ENCODE measurements at regions not wholly inside any gene's neighbourhood (a gene's known extent, or its start where the extent isn't known, plus 50 kb on each side); places are given as distances from the start of the nearest gene placed in this dataset.

GRCh38 chr22:49481659-49482399 lies 345.8 kb downstream of the BRD1 start:
- DNase-seq (ENCODE audit: low spot score) = no peak

GRCh38 chr22:49480896-49481658 lies 346.6 kb downstream of the BRD1 start:
- no peak for DNase-seq (ENCODE audit: low spot score)

- no peak for DNase-seq (ENCODE audit: low spot score)
These were observed 347.3 kb downstream of the BRD1 start for GRCh38 chr22:49480331-49480730.

GRCh38 chr22:49479566-49479965 lies 348.1 kb downstream of the BRD1 start:
- no peak for DNase-seq (ENCODE audit: low spot score)

GRCh38 chr22:49476800-49477400 lies 350.8 kb downstream of the BRD1 start:
- no peak for DNase-seq (ENCODE audit: low spot score)

GRCh38 chr22:49476176-49476575 lies 351.5 kb downstream of the BRD1 start:
- no peak for DNase-seq (ENCODE audit: low spot score)

GRCh38 chr22:49475253-49475652 lies 352.4 kb downstream of the BRD1 start:
- no peak for DNase-seq (ENCODE audit: low spot score)

- no peak for DNase-seq (ENCODE audit: low spot score)
These were observed 354.4 kb downstream of the BRD1 start for GRCh38 chr22:49473286-49473685.

GRCh38 chr22:49470741-49471503 lies 356.8 kb downstream of the BRD1 start:
- no peak for DNase-seq (ENCODE audit: low spot score)

GRCh38 chr22:49469896-49470740 lies 357.6 kb downstream of the BRD1 start:
- DNase-seq (ENCODE audit: low spot score) = no peak

- DNase-seq (ENCODE audit: low spot score) = no peak
These were observed 359.0 kb downstream of the BRD1 start for GRCh38 chr22:49468487-49469198.

- DNase-seq (ENCODE audit: low spot score) = no peak
These were observed 360.6 kb downstream of the BRD1 start for GRCh38 chr22:49466878-49467595.

GRCh38 chr22:49464037-49464436 lies 363.6 kb downstream of the BRD1 start:
- DNase-seq (ENCODE audit: low spot score) = no peak

- DNase-seq (ENCODE audit: low spot score) = no peak
These were observed 364.9 kb downstream of the BRD1 start for GRCh38 chr22:49462795-49463194.

- DNase-seq (ENCODE audit: low spot score) = no peak
These were observed 365.4 kb downstream of the BRD1 start for GRCh38 chr22:49462291-49462690.

GRCh38 chr22:49461674-49462073 lies 366.0 kb downstream of the BRD1 start:
- DNase-seq (ENCODE audit: low spot score) = no peak

- DNase-seq (ENCODE audit: low spot score) = no peak
These were observed 366.9 kb downstream of the BRD1 start for GRCh38 chr22:49460592-49461281.

GRCh38 chr22:49460091-49460490 lies 367.6 kb downstream of the BRD1 start:
- no peak for DNase-seq (ENCODE audit: low spot score)

GRCh38 chr22:49458708-49459099 lies 369.0 kb downstream of the BRD1 start:
- DNase-seq (ENCODE audit: low spot score) = no peak
